ENCODE measurements at regions not wholly inside any gene's neighbourhood (a gene's known extent, or its start where the extent isn't known, plus 50 kb on each side); places are given as distances from the start of the nearest gene placed in this dataset.

DNA sequence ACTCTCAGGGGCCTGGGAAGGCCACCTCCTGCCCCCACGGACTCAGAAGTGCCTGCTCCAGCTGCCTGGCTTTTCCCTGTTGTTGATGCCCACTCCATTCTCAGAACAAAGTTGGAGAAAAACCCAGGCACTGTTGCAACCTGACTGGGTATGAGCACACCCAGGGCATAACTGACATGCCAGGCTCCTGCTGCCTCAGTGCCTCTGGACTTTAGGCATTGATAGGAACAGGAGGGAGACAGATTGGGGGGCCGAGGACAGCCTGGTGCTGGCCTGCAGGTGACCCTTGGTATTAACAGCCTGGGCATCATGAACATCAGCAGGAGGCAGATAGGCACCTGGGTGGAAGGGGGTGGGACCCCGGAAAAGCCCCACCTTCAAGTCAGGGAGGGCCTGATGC lies 685.9 kb upstream of the CDH10 start:
- TF ChIP-seq CTCF (IDR thresholded peaks at IDR 0.05; ENCODE audit: low read depth, low read length, poor library complexity, severe bottlenecking) = no peak
- TF ChIP-seq EZH2phosphoT487 (IDR thresholded peaks at IDR 0.05; ENCODE audit: borderline replicate concordance, low read length) = no peak

Measured in DOHH2 (cell line).